Mesothelial cell of epicardium (in vitro differentiated cells): ENCODE measurements at regions not wholly inside any gene's neighbourhood (a gene's known extent, or its start where the extent isn't known, plus 50 kb on each side); places are given as distances from the start of the nearest gene placed in this dataset.

Source experiments
- DNase-seq, 2 experiments: peaks; one replicate each; pipeline ENCODE4 v3.0.0; 2021; ENCODE audit warnings: low spot score in 2 of 2; ENCODE audit not compliant: unreplicated experiment in 2 of 2
- H3K27ac Mint-ChIP-seq: 2 replicates; pipeline ENCODE4 v1.8.0; 2021; ENCODE audit warnings: mixed read lengths
- H3K27me3 Mint-ChIP-seq: 2 replicates; pipeline ENCODE4 v1.8.0; 2021; ENCODE audit warnings: low read depth, mixed read lengths
- H3K36me3 Mint-ChIP-seq: 2 replicates; pipeline ENCODE4 v1.8.0; 2021; ENCODE audit warnings: mixed read lengths
- H3K4me1 Mint-ChIP-seq: 2 replicates; pipeline ENCODE4 v1.8.0; 2021; ENCODE audit warnings: mixed read lengths
- H3K4me3 Mint-ChIP-seq: 2 replicates; pipeline ENCODE4 v1.8.0; 2021; ENCODE audit warnings: mild to moderate bottlenecking, moderate library complexity, mixed read lengths
- H3K9me3 Mint-ChIP-seq: 2 replicates; pipeline ENCODE4 v1.8.0; 2021; ENCODE audit warnings: mixed read lengths
- TF ChIP-seq, protein P1 (sequence below): fragments of 200-600 bp; sonication (generic); IDR thresholded peaks from one replicate; pipeline ENCODE4 v1.5.0; 2021; ENCODE audit warnings: antibody characterized with exemption; ENCODE audit not compliant: unreplicated experiment

- Mint-ChIP-seq H3K27me3 (no peaks in the 10 kb centered on the region), H3K27ac (no peak overlapping the region), H3K4me3 (no peak overlapping the region), H3K36me3 (peaks cover 3% of the 10 kb centered on the region), H3K4me1 (peaks cover 16% of the 10 kb centered on the region), H3K9me3 (peaks cover 13% of the 10 kb centered on the region)
- TF ChIP-seq, protein P1, sequence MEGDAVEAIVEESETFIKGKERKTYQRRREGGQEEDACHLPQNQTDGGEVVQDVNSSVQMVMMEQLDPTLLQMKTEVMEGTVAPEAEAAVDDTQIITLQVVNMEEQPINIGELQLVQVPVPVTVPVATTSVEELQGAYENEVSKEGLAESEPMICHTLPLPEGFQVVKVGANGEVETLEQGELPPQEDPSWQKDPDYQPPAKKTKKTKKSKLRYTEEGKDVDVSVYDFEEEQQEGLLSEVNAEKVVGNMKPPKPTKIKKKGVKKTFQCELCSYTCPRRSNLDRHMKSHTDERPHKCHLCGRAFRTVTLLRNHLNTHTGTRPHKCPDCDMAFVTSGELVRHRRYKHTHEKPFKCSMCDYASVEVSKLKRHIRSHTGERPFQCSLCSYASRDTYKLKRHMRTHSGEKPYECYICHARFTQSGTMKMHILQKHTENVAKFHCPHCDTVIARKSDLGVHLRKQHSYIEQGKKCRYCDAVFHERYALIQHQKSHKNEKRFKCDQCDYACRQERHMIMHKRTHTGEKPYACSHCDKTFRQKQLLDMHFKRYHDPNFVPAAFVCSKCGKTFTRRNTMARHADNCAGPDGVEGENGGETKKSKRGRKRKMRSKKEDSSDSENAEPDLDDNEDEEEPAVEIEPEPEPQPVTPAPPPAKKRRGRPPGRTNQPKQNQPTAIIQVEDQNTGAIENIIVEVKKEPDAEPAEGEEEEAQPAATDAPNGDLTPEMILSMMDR: no peak
- no peak for DNase-seq
These were observed 126.1 kb upstream of the MED13L start for GRCh38 chr12:116403546-116403945.

DNA sequence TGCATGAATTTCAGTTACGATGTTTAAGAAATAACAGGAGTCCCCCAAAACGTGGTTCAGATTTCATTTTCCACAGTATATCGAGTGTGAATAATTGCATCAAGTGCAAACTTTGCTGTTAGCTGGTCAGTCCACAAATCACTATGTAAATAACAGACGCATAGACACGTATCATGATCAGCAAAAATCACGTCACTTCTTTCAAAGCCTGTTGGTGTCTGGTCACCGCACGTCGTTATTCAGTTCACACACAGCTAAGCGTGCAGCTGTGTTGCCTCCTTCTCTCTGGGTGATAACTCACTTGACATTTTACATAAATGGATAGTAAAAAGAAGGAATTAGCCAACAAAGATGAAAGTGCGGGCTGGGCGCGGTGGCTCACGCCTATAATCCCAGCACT lies 126.8 kb upstream of the MED13L start:
- DNase-seq: no peak
- no peaks in the 10 kb centered on the region for H3K36me3 Mint-ChIP-seq
- H3K9me3 Mint-ChIP-seq: peaks cover 6% of the 10 kb centered on the region
- no peaks in the 10 kb centered on the region for H3K27me3 Mint-ChIP-seq
- no peak overlapping the region for H3K4me3 Mint-ChIP-seq
- TF ChIP-seq, protein P1: no peak
- H3K4me1 Mint-ChIP-seq: peaks cover 18% of the 10 kb centered on the region
- no peak overlapping the region for H3K27ac Mint-ChIP-seq

GRCh38 chr12:116404913-116405611 lies 127.6 kb upstream of the MED13L start:
- Mint-ChIP-seq H3K27ac (no peak overlapping the region), H3K27me3 (no peaks in the 10 kb centered on the region), H3K36me3 (no peaks in the 10 kb centered on the region), H3K9me3 (no peaks in the 10 kb centered on the region), H3K4me1 (peaks cover 18% of the 10 kb centered on the region), H3K4me3 (no peak overlapping the region)
- DNase-seq: no peak
- TF ChIP-seq, protein P1: no peak

DNA sequence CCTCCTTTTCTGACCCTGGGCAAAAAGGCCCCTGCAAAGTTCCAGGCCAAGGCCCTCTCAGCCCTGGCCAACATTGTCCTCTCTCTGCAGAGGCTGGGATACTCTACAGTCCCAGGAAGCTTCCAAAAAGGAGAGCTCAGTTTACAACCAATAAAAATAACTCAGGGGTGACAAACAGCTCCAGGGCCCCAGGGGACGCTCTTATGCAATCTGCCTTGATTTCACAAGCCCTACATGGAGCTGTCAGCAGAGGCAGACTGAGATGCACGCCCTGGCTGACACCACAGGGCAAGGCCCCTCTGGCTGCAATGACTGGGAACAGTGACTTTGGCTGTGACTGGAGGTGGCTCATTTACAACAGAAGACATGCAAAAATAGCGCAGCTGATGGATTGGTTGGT lies 129.0 kb upstream of the MED13L start:
- H3K4me1 Mint-ChIP-seq: peaks cover 25% of the 10 kb centered on the region
- no peaks in the 10 kb centered on the region for H3K27me3 Mint-ChIP-seq
- no peaks in the 10 kb centered on the region for H3K36me3 Mint-ChIP-seq
- no peak overlapping the region for H3K4me3 Mint-ChIP-seq
- no peak for DNase-seq
- no peak overlapping the region for H3K27ac Mint-ChIP-seq
- TF ChIP-seq, protein P1: no peak
- H3K9me3 Mint-ChIP-seq: no peaks in the 10 kb centered on the region

- H3K9me3 Mint-ChIP-seq: no peaks in the 10 kb centered on the region
- H3K4me3 Mint-ChIP-seq: no peak overlapping the region
- peaks cover 19% of the 10 kb centered on the region for H3K4me1 Mint-ChIP-seq
- H3K27ac Mint-ChIP-seq: no peak overlapping the region
- H3K27me3 Mint-ChIP-seq: no peaks in the 10 kb centered on the region
- TF ChIP-seq, protein P1: no peak
- no peak for DNase-seq
- H3K36me3 Mint-ChIP-seq: no peaks in the 10 kb centered on the region
These were observed 131.2 kb upstream of the MED13L start for GRCh38 chr12:116408489-116409250.
